ENCODE measurements at regions not wholly inside any gene's neighbourhood (a gene's known extent, or its start where the extent isn't known, plus 50 kb on each side); places are given as distances from the start of the nearest gene placed in this dataset.

DNA sequence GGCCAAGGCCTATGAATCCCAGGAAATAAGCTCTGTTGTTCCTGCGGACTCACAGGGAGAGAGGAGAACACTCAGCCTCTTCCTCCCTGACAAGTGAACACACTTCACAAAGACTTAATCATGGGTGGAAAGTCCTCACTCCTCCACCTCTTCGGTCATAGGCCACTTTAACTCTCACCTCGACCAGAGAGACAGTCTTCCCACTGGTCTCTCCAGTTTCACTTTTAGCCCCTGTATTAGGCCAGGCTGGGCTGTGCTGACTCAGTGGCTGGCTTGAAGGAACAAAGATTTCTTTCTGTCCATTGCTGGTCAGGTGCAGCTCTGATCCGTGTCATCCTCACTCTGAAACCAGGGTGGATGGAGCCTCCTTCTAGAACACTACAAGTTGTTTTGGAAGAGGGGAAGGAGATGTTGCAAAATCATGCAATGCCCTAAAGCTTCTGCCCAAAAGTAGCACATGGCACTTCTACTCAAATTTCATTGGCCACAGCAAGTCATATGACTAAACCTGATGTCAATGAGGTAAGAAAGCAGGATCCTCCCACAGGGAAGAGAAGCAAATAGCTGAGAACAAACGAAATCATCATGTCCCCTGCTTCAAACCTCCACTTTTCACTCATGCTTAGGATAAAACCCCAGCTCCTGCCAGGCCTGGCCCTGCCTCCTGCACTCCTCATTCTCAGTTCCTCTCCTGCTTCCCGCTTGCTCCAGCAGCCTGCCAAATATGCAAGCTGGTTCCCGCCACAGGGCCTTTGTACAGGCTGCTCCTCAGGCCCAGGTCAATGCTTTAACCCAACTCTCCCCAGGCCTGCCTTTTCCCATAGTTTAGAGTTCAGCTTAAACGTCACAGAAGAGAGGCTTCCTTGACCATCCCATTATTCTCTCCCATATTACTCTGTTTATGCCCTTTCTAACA, 150.5 kb upstream of the RUNX3 start:
- no peak for DNase-seq

DNA sequence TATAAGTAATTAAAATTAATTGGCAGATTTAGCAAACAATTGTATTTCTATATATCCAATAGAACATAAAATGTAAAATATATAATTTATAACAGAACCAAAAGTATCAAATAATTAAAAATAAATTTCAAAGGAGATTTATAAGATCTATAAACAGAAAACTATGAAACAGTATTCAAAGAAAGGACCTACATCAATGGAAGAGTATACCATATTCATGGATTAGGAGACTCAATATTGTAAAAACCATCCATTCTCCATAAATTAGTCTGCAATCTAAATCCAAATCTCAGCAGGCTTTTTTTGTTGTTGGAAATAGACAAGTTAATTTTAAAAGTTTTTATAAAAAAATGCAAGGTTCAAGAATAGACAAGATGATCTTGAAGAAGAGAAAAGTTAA, 149.0 kb upstream of the RUNX3 start:
- no peak for DNase-seq

GRCh38 chr1:25074351-25075227, 144.5 kb upstream of the RUNX3 start:
- DNase-seq, result no peak

GRCh38 chr1:25073640-25074270, 143.7 kb upstream of the RUNX3 start:
- no peak for DNase-seq

DNA sequence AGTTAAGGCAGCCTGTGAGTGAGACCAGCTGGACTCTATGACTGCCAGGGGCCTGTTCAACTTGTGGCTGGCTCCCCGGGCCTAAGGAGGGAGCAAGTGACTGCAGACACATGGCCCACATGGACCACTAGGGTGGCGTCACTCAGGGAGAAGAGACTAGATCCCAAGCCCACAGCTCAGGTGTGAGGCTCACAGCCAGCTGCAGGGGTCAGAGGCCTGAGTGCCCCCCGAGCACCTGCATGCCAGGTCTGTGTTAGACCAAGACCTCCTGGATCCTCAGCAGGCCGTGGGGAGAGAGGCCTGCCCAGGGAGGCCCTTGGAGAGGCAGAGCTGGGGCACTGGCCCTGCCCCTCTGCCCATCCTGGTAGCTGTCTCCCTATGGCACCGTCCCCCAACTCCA, 142.4 kb upstream of the RUNX3 start:
- DNase-seq, result no peak

- no peak for DNase-seq
Measured at GRCh38 chr1:25068829-25069228, 138.8 kb upstream of the RUNX3 start.

- no peak for DNase-seq
Measured at GRCh38 chr1:25068316-25068715, 138.2 kb upstream of the RUNX3 start.

DNA sequence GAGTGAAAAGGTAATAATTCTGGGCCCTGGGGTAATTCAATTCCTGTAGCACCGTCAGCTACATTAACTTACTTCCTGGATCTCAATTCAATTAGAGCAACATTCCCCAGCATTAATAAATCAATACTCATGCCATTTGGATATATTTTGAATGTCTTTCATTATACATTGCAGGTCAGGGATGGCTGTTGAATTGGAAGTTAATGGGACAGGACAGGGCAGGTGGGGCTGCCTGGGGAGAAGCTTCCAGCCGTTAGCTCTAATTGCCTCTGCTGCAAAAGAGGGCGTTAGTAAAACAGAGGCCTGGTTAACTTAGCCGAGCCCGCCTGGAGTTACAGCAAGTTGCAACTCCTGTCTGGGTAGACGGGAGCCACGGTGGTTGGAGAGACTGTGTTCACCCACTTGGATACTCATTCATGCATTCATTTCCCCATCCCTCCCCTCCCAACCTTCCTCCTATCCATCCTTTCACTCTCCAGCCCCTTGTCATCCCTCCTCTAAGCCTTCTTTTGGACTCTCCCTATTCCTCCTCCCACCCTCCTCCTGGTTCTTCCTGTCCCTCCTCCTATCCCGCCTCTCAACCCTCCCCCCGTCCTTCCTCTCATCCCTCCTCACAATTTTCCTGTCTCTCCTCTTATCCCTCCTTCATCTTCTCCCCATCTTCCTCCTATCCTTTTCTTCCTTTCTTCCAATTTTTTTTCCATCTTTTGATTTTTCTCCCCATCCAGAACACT, 137.6 kb upstream of the RUNX3 start:
- DNase-seq, result no peak

- DNase-seq, result no peak
Measured at GRCh38 chr1:25066731-25067517, 136.8 kb upstream of the RUNX3 start.

DNA sequence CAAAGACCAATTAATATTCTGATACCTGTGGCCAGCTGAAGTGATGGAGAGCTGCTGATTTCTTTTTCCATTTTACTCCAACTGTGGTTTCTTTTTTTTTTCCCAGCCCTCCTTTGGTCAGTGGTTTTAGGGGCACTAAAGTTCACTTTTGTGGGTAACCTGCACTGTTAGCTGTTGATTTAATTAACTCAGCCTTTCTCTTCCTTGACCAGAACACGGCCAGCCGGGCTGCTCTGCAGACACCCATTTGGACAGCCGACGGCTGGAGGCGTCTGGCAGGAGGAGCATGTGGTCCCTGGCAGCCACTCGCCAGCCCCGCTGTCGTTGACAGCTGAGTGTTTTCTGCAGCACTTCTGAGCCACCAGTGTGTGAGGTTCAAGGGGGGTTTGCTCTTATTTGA, 136.2 kb upstream of the RUNX3 start:
- no peak for DNase-seq

DNA sequence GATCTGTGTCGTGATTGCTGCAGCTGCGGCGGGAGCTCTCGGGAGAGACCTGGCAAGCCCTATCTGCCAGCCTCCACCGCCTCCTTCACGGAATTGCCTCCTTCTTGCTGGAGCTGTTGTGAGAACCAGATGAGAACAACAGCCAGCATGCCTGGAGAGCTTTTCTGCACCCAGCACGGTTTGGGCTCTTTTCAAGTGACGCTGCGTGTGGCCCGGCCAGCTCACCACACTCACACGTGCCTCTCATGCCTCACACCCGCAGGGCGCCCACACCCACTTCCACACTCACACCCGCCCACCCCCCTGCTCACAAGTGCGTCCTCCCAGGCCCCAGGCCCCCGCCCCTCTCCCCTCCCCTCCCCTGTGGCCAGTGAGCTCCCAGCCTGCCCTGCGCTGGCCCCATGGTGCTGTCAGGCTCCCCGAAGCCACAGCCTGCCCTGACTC, 135.7 kb upstream of the RUNX3 start:
- no peak for DNase-seq

GRCh38 chr1:25065321-25065721, 135.2 kb upstream of the RUNX3 start:
- DNase-seq, result no peak

DNA sequence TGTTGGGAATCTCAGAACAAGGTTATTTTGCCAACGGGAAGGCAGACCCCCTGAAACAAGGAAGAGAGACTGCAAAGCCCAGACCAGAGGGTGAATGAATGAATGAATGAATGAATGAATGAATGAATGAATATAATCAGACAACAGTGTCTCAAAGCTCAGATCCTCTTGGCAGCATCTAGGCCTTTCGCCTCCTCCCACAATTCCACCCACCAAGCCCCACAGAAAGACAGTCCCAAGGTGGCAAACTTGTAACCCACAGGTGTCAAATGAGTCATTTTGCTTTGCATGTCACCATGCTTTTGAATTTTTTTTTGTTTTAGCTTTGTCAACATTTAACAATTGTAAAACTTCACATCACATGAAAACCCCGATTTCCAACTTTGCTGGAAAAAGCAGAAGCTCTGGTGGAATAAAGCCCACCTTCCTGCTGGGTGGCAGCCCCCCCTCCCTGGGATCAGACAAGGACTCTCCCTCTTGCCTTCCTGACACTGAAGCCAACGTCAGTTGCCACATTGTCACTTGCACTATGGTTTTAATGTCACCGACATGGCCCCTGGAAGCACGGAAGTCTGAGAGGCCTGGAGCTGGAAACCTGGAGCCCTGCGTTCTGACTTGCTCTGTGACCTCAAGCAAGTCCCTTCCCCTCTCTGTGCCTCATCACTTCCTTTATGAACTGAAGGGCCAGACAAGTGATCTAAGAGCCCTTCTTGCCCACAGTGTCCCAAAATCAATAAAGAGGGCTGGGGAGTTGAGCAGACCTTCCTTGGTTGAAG, 134.6 kb upstream of the RUNX3 start:
- DNase-seq, result no peak

- no peak for DNase-seq
Measured at GRCh38 chr1:25063591-25064416, 133.7 kb upstream of the RUNX3 start.

- DNase-seq, result no peak
Measured at GRCh38 chr1:25062621-25063255, 132.7 kb upstream of the RUNX3 start.

- DNase-seq, result no peak
Measured at GRCh38 chr1:25061261-25061995, 131.4 kb upstream of the RUNX3 start.

DNA sequence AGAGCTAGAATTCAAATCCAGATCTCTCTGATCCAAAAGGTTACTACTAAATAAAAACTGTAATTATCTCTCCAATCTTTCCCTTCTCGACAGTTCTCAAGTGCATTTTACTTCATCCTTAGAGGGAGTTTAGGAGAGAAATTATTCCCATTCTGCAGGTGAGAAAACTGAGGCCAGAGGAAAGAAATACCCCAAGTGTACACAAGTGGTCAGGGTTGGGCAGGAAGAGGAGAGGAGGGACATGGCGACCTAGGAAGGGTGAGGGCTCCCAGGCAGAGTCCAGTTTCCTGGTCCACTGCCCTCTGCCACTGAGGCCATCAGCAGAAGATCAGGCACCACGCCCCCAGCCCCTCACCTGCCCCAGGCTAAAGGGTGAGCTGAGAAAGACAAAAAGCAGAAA, 127.1 kb upstream of the RUNX3 start:
- DNase-seq, result no peak

DNA sequence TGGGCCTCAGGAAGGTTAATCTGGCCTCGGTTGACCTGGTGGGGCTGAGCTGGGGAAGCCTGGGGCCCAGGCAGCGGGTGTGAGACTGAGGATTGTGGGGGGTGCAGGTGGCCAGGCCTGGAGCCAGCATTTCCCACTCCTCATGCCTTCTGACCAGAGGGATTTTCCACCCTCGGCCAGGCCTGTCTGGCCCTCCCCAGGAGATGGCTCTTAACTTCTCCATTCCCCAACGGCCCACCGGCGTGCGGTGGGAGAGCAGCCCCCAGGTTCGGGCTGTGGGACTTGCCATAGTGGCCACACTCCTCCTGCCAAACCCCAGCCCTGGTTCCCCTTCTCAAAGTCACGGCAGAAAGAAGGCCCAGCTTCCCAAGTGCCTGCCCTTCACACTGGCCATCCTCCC, 126.5 kb upstream of the RUNX3 start:
- no peak for DNase-seq

- DNase-seq, result no peak
Measured at GRCh38 chr1:25055961-25056360, 125.9 kb upstream of the RUNX3 start.
